HFFc6 (cell line): ENCODE measurements at regions not wholly inside any gene's neighbourhood (a gene's known extent, or its start where the extent isn't known, plus 50 kb on each side); places are given as distances from the start of the nearest gene placed in this dataset.

Source experiments
- DNase-seq: peaks from one replicate; pipeline ENCODE4 v3.0.0-alpha.2; 2018
- H3K27ac Mint-ChIP-seq: 2 replicates; pipeline ENCODE4 v1.8.0; 2020; ENCODE audit warnings: mild to moderate bottlenecking, mixed read lengths
- H3K27me3 Mint-ChIP-seq: 2 replicates; pipeline ENCODE4 v1.8.0; 2021; ENCODE audit warnings: mild to moderate bottlenecking, moderate library complexity, mixed read lengths; ENCODE audit not compliant: insufficient read depth
- H3K36me3 Mint-ChIP-seq: 2 replicates; pipeline ENCODE4 v1.8.0; 2021; ENCODE audit warnings: low read depth, mixed read lengths
- H3K4me1 Mint-ChIP-seq: 2 replicates; pipeline ENCODE4 v1.8.0; 2020; ENCODE audit warnings: low read depth, mixed read lengths
- H3K4me3 Mint-ChIP-seq: 2 replicates; pipeline ENCODE4 v1.8.0; 2020; ENCODE audit warnings: mild to moderate bottlenecking, moderate library complexity, mixed read lengths
- H3K9me3 Mint-ChIP-seq: 2 replicates; pipeline ENCODE4 v1.8.0; 2020; ENCODE audit warnings: mild to moderate bottlenecking, mixed read lengths
- CTCF ChIP-seq: fragments of 200-600 bp; sonication (generic); IDR thresholded peaks from 2 replicates; pipeline ENCODE4 v1.5.0; 2021; ENCODE audit warnings: antibody characterized with exemption, mild to moderate bottlenecking

DNA sequence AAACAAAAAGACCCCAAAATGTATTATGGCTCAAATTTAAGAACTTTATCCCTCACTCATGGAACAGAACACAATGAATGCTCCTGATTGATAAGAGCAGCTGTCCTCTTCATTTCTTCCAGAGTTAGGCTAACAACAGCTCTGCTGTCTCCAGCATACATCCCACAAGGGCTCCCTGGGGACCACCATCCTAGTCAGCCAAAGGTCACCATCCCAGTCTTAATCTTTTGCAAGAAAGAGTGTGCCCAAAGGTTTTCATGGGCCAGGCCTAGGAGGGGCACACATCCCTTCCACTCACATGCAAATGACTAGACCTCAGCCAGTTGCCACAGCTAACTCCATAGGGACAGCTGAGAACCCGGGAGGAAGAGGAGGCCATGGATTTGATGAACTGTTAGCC is 555.3 kb downstream of the BUD13 start:
- Mint-ChIP-seq H3K4me1 (no peaks in the 10 kb centered on the region), H3K36me3 (no peaks in the 10 kb centered on the region), H3K27me3 (no peaks in the 10 kb centered on the region; the same call in 1 of the 2 replicates), H3K9me3 (peaks cover 10% of the 10 kb centered on the region), H3K27ac (no peak overlapping the region), H3K4me3 (no peak overlapping the region)
- no peak for DNase-seq
- TF ChIP-seq CTCF: no peak

GRCh38 chr11:116217006-116217405 is 555.8 kb downstream of the BUD13 start:
- H3K27me3 Mint-ChIP-seq: no peaks in the 10 kb centered on the region; the same call in 1 of the 2 replicates
- H3K4me3 Mint-ChIP-seq: no peak overlapping the region
- no peak for DNase-seq
- peaks cover 12% of the 10 kb centered on the region for H3K9me3 Mint-ChIP-seq
- H3K36me3 Mint-ChIP-seq: no peaks in the 10 kb centered on the region
- peak; percentile 58; the same call in 1 of the 2 replicates for TF ChIP-seq CTCF
- no peaks in the 10 kb centered on the region for H3K4me1 Mint-ChIP-seq
- H3K27ac Mint-ChIP-seq: no peak overlapping the region

- TF ChIP-seq CTCF: no peak
- H3K36me3 Mint-ChIP-seq: no peaks in the 10 kb centered on the region
- no peak for DNase-seq
- no peak overlapping the region for H3K27ac Mint-ChIP-seq
- H3K4me1 Mint-ChIP-seq: no peaks in the 10 kb centered on the region
- no peaks in the 10 kb centered on the region; the same call in none of the 2 replicates for H3K27me3 Mint-ChIP-seq
- peaks cover 26% of the 10 kb centered on the region for H3K9me3 Mint-ChIP-seq
- no peak overlapping the region for H3K4me3 Mint-ChIP-seq
Observed at GRCh38 chr11:116215471-116216113, 557.2 kb downstream of the BUD13 start.

DNA sequence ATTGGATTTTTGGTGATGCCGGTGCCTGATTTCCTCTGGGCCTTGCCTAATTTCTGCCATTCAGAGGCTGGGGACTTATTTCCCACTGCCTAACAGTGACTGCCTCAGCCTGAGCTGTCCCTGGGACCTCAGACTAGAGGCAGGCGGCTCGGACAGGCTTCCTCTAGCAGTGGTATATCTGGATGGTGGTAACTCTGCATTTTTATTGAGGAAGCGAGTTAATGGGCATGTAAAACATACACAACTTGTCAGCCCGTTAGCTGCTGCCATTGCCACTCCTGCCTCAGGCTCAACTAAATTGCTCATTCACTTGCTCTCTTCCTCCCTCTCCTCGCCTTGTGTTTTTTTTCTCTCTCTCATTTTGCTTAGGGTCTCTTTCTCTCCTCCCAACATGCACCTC is 561.6 kb downstream of the BUD13 start:
- Mint-ChIP-seq H3K4me1 (no peaks in the 10 kb centered on the region), H3K36me3 (0 out of 2 replicates have a peak, but pooled peaks cover 4% of the 10 kb centered on the region), H3K9me3 (peaks cover 39% of the 10 kb centered on the region), H3K4me3 (no peak overlapping the region), H3K27ac (no peak overlapping the region), H3K27me3 (no peaks in the 10 kb centered on the region; the same call in none of the 2 replicates)
- DNase-seq: no peak
- no peak for TF ChIP-seq CTCF

DNA sequence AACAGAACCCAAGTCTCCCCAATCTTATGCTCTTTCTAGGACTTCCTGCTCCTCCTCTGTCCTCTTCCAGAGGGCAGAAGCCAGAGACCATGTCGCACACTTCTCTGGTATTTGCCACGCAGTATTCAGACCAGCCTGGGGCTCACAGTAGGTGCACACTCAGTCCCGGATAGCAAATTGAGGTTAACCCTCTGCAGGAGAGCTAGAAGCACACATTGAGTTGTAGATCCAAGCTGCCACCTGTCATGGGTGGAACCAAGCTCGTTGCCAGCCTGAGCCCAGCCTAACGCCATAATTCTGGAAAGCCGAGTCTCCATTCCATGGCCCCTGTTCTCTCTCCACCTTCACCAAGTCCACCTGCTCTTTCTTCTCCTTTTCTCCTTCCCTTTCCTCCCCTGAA is 562.1 kb downstream of the BUD13 start:
- DNase-seq: no peak
- 0 out of 2 replicates have a peak, but pooled peaks cover 4% of the 10 kb centered on the region for H3K36me3 Mint-ChIP-seq
- H3K4me1 Mint-ChIP-seq: no peaks in the 10 kb centered on the region
- TF ChIP-seq CTCF: no peak
- no peaks in the 10 kb centered on the region; the same call in none of the 2 replicates for H3K27me3 Mint-ChIP-seq
- H3K27ac Mint-ChIP-seq: no peak overlapping the region
- H3K4me3 Mint-ChIP-seq: no peak overlapping the region
- H3K9me3 Mint-ChIP-seq: peaks cover 41% of the 10 kb centered on the region
